WERI-Rb-1 (cell line): ENCODE measurements at regions not wholly inside any gene's neighbourhood (a gene's known extent, or its start where the extent isn't known, plus 50 kb on each side); places are given as distances from the start of the nearest gene placed in this dataset.

Source experiments
- DNase-seq: peaks from one replicate; pipeline ENCODE4 v3.0.0-alpha.2; 2020
- H3K27ac ChIP-seq: fragments of 250-450 bp; sonication (Bioruptor Pico); 2 replicates; pipeline ENCODE4 v1.5.1; 2020; ENCODE audit warnings: mild to moderate bottlenecking, moderate library complexity
- H3K27me3 ChIP-seq: fragments of 250-450 bp; sonication (Bioruptor Pico); 2 replicates; pipeline ENCODE4 v1.5.1; 2021; ENCODE audit warnings: mild to moderate bottlenecking, low read depth, moderate library complexity; ENCODE audit not compliant: insufficient read depth, severe bottlenecking
- H3K36me3 ChIP-seq: fragments of 250-450 bp; sonication (Bioruptor Pico); 2 replicates; pipeline ENCODE4 v1.5.1; 2020; ENCODE audit warnings: mild to moderate bottlenecking, moderate library complexity
- H3K4me3 ChIP-seq: 2 replicates; pipeline ENCODE4 v1.5.1; 2011; ENCODE audit warnings: low read depth, mild to moderate bottlenecking, control low read depth, low read length
- H3K9me3 ChIP-seq: fragments of 250-450 bp; sonication (Bioruptor Pico); 2 replicates; pipeline ENCODE4 v1.5.1; 2021; ENCODE audit warnings: mild to moderate bottlenecking, moderate library complexity; ENCODE audit not compliant: severe bottlenecking
- TF ChIP-seq, protein P1 (sequence below): IDR thresholded peaks from 2 replicates; pipeline ENCODE4 v1.5.1; 2011; ENCODE audit warnings: low read depth, mild to moderate bottlenecking, control low read depth, inconsistent platforms, low read length

DNA sequence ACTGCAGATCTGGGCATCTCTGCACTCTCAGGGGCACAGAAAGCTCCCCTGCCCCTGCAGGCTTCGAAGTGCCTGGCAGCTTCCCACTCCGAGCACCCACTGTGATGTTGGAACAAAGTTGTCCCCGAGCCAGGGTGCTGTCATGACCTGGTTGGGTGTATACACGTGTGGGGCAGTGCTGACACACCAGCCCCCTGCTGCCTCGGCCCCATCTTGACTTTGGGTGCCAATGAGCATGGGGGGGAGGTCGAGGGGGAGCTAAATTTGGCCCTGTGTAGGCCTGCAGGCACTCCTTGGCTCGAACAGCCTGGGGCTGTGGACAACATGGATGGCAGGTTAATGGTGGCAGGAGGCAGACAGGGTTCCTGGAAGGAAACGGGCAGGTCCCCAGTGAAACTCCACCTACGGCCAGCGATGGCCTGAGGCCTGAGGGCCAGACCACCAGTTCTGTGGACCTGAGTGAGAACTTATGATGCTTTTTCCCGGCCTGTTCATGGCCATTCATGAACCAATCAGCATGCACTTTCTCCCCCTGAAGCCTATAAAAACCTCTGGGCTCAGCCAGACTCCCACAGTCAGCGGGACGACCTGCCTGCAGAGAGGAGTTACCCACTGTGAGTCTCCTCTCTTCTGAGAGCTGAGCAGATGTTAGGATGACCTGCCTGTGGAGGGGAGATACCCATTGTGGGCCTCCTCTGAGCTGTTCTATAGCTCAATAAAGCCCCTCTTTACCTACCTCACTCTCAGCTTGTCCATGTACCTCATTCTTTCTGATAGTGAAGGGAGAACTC, 1029.1 kb upstream of the GBE1 start:
- H3K36me3 ChIP-seq: no peaks in the 10 kb centered on the region
- no peak overlapping the region for H3K4me3 ChIP-seq
- TF ChIP-seq, protein P1, sequence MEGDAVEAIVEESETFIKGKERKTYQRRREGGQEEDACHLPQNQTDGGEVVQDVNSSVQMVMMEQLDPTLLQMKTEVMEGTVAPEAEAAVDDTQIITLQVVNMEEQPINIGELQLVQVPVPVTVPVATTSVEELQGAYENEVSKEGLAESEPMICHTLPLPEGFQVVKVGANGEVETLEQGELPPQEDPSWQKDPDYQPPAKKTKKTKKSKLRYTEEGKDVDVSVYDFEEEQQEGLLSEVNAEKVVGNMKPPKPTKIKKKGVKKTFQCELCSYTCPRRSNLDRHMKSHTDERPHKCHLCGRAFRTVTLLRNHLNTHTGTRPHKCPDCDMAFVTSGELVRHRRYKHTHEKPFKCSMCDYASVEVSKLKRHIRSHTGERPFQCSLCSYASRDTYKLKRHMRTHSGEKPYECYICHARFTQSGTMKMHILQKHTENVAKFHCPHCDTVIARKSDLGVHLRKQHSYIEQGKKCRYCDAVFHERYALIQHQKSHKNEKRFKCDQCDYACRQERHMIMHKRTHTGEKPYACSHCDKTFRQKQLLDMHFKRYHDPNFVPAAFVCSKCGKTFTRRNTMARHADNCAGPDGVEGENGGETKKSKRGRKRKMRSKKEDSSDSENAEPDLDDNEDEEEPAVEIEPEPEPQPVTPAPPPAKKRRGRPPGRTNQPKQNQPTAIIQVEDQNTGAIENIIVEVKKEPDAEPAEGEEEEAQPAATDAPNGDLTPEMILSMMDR: no peak

GRCh38 chr3:82783194-82783593, 1021.7 kb upstream of the GBE1 start:
- H3K27ac ChIP-seq: no peak overlapping the region
- TF ChIP-seq, protein P1: no peak
- no peaks in the 10 kb centered on the region for H3K27me3 ChIP-seq
- no peaks in the 10 kb centered on the region for H3K9me3 ChIP-seq
- DNase-seq: no peak
- H3K4me3 ChIP-seq: no peak overlapping the region
- no peaks in the 10 kb centered on the region for H3K36me3 ChIP-seq

More for the DNA sequence above, 1029.1 kb upstream of the GBE1 start:
- no peak for DNase-seq
- Histone ChIP-seq H3K27me3 (no peaks in the 10 kb centered on the region), H3K27ac (no peak overlapping the region), H3K9me3 (no peaks in the 10 kb centered on the region)

DNA sequence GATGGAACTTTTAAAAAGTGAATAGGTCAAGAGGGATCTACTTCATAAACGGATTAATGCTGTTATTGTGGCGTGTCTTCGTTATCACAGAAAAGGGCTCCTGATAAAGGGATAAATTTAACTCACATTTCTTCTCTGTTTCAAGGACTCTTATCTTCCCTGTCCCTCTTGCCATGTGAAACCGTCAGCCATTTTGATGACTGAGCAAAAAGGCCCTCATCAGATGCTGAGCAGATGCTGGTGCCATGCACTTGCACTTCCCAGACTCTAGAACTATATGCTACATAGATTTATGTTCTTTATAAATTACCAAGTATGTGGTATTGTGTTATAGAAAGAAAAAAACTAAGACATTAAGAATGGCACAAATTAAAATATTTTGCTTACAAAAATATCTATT, 1011.8 kb upstream of the GBE1 start:
- H3K9me3 ChIP-seq: no peaks in the 10 kb centered on the region
- H3K27ac ChIP-seq: no peak overlapping the region
- TF ChIP-seq, protein P1: no peak
- H3K4me3 ChIP-seq: no peak overlapping the region
- no peaks in the 10 kb centered on the region for H3K36me3 ChIP-seq
- H3K27me3 ChIP-seq: no peaks in the 10 kb centered on the region
- no peak for DNase-seq

DNA sequence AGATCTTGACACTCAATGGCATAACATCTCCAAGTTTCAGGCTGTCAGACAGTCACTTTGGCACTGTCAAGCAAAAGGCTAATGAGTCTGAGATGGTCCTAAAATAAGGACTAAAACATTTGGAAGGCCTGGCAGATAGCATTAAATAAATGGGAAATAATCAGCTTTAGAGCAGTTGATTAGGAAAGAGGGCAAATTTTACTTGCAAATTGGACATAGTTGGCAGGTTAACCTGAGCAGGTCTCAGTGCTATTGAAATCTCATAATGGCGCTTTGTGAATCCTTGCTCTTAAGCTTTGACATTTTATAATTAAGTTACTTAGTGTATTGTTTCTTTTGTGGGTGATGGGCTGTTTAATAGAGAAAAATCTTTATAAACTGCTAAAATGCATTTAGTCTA, 1003.1 kb upstream of the GBE1 start:
- no peaks in the 10 kb centered on the region for H3K36me3 ChIP-seq
- no peak for DNase-seq
- H3K9me3 ChIP-seq: no peaks in the 10 kb centered on the region
- H3K4me3 ChIP-seq: no peak overlapping the region
- no peak overlapping the region for H3K27ac ChIP-seq
- TF ChIP-seq, protein P1: no peak
- no peaks in the 10 kb centered on the region for H3K27me3 ChIP-seq

DNA sequence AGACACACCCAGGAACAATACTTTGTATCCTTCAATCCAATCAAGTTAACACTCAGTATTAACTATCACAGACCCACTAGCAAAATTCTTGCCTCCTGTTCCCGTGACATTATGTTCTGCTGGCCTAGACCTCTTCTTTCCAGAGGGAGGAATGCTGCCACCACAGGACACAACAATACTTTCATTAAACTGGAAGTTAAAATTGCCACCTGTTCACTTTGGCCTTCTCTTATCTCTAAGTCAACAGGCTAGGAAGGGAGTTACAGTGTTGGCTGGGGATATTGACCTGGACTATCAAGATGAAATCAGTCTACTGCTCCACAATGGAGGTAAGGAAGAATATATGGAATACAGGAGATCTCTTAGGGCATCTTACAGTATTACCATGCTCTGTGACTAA, 1000.4 kb upstream of the GBE1 start:
- H3K27ac ChIP-seq: no peak overlapping the region
- no peaks in the 10 kb centered on the region for H3K36me3 ChIP-seq
- no peak for DNase-seq
- H3K27me3 ChIP-seq: no peaks in the 10 kb centered on the region
- TF ChIP-seq, protein P1: no peak
- no peak overlapping the region for H3K4me3 ChIP-seq
- H3K9me3 ChIP-seq: no peaks in the 10 kb centered on the region

GRCh38 chr3:82745544-82745943, 984.1 kb upstream of the GBE1 start:
- Histone ChIP-seq H3K9me3 (no peaks in the 10 kb centered on the region), H3K27me3 (no peaks in the 10 kb centered on the region), H3K27ac (no peak overlapping the region), H3K4me3 (no peak overlapping the region), H3K36me3 (no peaks in the 10 kb centered on the region)
- no peak for DNase-seq
- TF ChIP-seq, protein P1: no peak
